IMR-90 (cell line): ENCODE measurements at regions not wholly inside any gene's neighbourhood (a gene's known extent, or its start where the extent isn't known, plus 50 kb on each side); places are given as distances from the start of the nearest gene placed in this dataset.

Source experiments
- CTCF ChIP-seq: conservative IDR thresholded peaks from 2 replicates; pipeline ENCODE4 v1.5.1; 2012; ENCODE audit warnings: mild to moderate bottlenecking, low read depth, low read length, improper control_type of control experiment
- MAZ ChIP-seq: IDR thresholded peaks from 2 replicates; pipeline ENCODE4 v1.6.1; 2012; ENCODE audit warnings: low read depth, mild to moderate bottlenecking, low read length, improper control_type of control experiment, moderate library complexity, borderline replicate concordance
- RCOR1 ChIP-seq: IDR thresholded peaks from 2 replicates; pipeline ENCODE4 v1.6.1; 2012; ENCODE audit warnings: mild to moderate bottlenecking, low read length, improper control_type of control experiment; ENCODE audit not compliant: insufficient replicate concordance
- USF2 ChIP-seq: fragments of 150-350 bp; IDR thresholded peaks from 2 replicates; pipeline ENCODE4 v1.6.1; 2017; ENCODE audit warnings: mild to moderate bottlenecking, antibody characterized with exemption, low read length, low read depth

- TF ChIP-seq CTCF (no peak), RCOR1 (no peak), USF2 (no peak), MAZ (no peak)
Measured at GRCh38 chr12:98291828-98292227, 223.6 kb upstream of the TMPO start.
